GM21737 (cell line): ENCODE measurements at regions not wholly inside any gene's neighbourhood (a gene's known extent, or its start where the extent isn't known, plus 50 kb on each side); places are given as distances from the start of the nearest gene placed in this dataset.

Source experiments
- ATAC-seq: cut with Tn5 transposase; IDR thresholded peaks from one replicate; pipeline ENCODE4 v1.9.1; 2021; ENCODE audit warnings: mild to moderate bottlenecking, moderate library complexity; ENCODE audit not compliant: unreplicated experiment

DNA sequence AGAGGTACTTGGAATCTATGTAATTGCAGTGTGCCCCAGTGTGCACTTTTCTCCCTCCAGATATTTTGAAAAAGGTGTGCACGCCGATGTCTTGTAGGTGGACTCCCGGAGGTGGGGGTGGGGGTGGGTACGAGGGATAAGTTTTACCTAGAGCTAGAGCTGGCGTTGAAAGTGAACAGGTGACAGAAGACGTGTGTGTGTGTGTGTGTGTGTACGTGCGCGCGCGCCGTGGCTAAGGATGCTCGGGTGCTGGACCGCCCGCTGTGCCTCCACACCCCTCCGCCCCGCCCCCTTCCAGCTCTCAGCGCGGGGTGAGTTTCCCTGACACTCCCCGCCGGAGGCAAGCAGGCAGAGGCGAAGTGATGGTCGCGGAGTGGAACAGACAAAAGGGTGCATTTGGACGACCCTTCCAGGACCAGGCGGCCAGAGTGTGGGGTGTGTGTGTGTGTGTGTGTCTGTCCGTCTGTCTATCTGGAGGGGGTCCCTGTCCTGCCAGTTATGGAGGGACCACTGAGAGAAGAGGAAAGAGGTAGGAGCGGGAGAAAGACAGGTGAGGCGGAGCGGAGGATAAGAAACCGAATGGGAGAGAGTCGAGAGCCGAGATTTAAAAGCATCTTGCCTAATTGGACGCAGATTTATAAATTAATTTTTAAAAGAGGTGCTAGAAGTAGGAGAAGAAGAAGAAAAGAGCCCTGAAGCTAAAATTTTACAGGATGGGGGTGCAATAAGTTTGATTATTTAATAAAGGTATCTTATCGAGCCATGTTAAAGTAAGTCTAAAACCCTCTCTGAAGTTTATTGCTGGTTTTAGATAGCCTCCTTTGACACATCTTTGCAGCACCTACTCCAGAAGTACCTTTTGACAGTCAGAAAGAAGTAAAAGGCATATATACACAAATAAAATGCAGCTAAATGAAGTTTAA is 335.8 kb upstream of the THRB start:
- no peak for ATAC-seq

- no peak for ATAC-seq
Observed at GRCh38 chr3:24831221-24831620, 336.6 kb upstream of the THRB start.

DNA sequence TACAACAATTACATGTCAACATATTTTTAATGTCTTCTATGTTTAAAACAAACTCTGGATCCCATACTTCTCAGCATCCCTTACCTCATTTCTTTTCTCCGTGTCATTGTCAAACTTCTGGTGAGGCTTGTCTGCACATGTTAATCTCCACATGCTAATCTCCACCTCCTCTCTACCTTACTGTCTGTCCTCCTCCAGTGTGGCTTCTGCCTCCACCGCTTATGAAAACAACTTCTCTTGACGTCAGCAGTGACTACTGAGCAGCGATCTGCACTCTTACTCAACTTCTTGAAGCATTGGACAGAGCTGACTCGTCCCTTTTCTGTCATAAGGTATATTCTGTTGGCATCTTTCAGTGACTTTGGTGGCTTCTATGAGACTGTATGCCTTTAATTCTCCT is 338.2 kb upstream of the THRB start:
- ATAC-seq, result no peak

DNA sequence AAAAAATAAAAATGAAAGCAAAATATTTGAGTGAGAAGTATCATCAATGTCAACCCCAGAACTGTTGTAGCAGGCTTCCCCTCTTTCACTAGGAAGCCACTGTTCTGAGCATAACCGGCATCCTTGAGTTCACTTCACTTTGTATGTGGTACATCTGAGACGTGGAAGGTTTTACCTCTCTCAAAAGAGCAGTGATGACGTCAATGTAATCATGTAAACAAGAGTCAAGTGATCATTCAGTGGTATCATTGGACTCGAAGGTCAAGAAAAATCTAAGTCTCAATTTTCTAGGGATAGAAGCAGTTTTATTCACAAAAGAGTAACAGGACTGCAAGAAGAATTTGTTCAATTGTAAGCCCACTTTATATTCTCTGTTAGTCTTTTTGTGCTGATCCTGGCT is 339.8 kb upstream of the THRB start:
- no peak for ATAC-seq

DNA sequence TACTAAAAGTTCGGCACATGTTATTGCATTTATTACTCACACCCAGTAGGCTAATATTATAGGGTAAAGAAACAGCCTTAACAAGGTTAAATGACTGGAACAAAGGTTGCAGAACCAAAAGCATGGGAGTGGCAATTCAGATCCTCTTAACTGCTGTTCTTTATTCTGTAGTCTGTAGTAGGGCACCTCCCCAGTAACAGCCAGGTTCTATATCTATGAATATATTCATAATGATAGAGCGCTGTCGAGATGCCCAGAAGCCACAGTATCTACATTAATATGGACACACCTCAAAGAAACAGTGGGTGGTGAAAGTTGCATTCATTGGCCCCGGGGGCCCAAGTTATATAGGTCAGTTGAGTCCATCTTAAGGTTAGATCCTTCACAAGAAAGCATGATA is 340.9 kb upstream of the THRB start:
- ATAC-seq, result no peak

GRCh38 chr3:24837601-24838000 is 343.0 kb upstream of the THRB start:
- no peak for ATAC-seq

- ATAC-seq, result no peak
Observed at GRCh38 chr3:24838533-24838932, 343.9 kb upstream of the THRB start.

DNA sequence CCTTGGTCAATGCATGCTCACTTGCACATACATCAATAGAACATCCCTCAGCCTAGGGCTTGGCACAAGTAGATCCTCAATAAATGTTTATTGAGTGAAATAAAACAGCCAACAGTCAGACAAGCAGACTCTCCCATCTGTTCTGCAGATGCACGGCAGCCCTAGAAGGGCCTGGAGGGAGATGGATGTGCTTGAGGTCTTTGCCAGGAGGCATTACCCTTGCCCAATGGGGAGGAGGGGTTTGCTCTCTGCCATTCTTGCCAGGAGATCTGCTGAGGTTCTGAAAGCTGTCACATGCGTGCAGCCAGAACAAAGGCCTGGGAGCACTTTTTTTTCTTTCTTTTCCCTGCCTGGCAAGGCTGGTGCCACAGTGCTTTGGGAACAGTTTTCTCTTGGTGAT is 349.3 kb upstream of the THRB start:
- ATAC-seq, result no peak

GRCh38 chr3:24845524-24846155 is 351.0 kb upstream of the THRB start:
- ATAC-seq, result no peak

- ATAC-seq, result no peak
Observed at GRCh38 chr3:24846286-24846860, 351.7 kb upstream of the THRB start.

DNA sequence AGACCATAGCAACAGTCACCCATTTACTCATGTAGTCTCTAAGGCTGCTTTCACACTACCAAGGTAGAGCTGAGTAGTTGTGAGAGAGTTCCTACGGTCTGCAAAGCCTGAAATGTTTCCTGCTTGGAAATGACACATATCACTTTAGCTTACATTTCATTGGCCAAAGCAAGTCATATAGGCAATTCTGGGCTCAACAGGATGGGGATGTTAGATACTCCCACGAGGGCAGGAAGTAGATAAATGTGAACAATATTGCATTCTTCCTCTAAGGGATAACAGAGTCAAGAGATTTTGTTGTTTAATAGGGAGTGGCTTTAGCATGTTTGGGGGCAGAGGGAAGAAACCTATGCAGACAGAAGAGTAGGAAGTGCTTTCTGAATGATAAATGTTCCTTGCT is 355.6 kb upstream of the THRB start:
- no peak for ATAC-seq

- ATAC-seq, result no peak
Observed at GRCh38 chr3:24853685-24854490, 359.2 kb upstream of the THRB start.

- no peak for ATAC-seq
Observed at GRCh38 chr3:24854748-24855147, 360.1 kb upstream of the THRB start.

- no peak for ATAC-seq
Observed at GRCh38 chr3:24857945-24858344, 363.3 kb upstream of the THRB start.

- ATAC-seq, result no peak
Observed at GRCh38 chr3:24863215-24863614, 368.6 kb upstream of the THRB start.

GRCh38 chr3:24867783-24868182 is 373.1 kb upstream of the THRB start:
- ATAC-seq, result no peak

DNA sequence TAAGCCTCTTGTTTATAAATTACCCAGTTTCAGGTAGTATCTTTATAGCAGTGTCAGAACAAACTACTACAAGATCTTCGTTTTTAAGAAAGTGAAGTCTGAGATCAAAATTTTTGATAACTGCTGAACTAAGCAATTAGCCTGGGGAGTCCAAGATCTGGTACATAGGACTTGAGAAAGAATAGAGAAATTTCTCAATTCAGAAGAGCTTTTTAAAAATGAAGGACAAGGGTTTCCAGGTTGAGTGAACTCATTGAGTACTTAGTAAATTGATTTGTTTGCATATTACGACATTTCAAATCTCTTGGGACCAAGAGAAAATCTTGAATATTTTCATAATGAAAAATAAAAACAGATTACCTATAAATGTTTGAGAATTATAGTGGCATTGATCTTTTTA is 386.6 kb upstream of the THRB start:
- no peak for ATAC-seq

- no peak for ATAC-seq
Observed at GRCh38 chr3:24886501-24886900, 391.9 kb upstream of the THRB start.

DNA sequence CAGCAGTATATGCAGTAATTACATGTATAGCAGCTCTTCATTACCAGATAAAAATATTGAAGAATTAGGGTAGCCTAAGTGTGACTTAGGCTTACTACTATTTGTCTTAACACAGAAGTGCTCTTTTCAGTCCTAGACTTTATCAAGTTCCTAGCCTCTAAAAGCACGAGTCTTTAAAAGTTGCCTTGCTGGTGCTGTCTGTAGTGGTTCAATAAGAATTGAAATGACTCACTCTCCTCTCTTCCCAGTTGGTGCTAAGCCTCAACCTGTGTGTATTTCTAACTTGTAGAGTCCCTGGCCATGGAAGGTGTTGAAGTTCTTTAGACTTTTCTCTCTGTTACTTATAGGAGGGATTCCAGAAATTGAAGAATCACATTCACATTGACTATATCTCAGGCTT is 395.4 kb upstream of the THRB start:
- no peak for ATAC-seq

GRCh38 chr3:24899373-24899772 is 404.7 kb upstream of the THRB start:
- no peak for ATAC-seq

DNA sequence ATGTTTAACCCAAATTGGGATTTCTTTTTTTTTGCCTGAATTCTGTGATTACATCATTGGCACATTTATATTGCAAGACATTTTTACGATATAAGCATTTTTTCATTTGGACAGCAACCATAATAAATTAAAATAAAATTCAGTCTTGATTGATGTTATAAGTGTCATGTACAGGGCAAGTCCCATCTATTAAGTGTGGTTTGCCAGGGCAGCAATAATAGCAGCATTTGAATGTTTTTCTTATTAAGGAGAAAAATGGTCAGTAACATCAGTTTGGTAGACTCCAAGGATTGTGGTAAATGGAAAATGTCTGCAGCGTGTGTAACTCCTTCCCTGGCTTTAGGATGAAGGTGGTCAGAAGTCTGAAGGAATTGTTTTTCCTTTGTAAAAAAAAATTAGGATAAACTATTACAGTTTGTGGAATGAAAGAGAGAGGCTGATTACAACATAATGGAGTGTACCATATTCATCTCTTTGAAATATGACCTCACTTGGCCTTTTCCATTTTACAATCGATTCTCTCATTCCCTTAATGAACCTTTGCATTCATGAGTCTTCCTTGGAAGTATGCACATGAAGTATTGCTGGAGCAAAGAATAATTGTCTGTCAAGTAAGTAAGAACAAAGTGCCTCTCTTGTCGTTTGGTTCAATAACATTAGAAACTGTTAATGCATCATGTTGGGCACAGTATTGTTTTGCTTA is 405.4 kb upstream of the THRB start:
- ATAC-seq, result no peak
